Liver (tissue), 8 donors: ENCODE measurements at regions not wholly inside any gene's neighbourhood (a gene's known extent, or its start where the extent isn't known, plus 50 kb on each side); places are given as distances from the start of the nearest gene placed in this dataset.
A peak's percentile ranks its signal among the peaks of the same experiment; 100 is the strongest.

Experiments used
- DNase-seq: peaks from one replicate; pipeline ENCODE4 v3.0.0-alpha.2; 2017; ENCODE audit warnings: low spot score
- H3K27ac ChIP-seq, 2 donors: one replicate each; pipeline ENCODE4 v1.7.0; 2013; ENCODE audit warnings: inconsistent platforms in 2 of 2, low read length in 2 of 2, control low read depth in 1 of 2, low read depth in 1 of 2, mild to moderate bottlenecking in 1 of 2
- H3K27me3 ChIP-seq, 4 donors: one replicate each; pipeline versions ENCODE4 v1.6.1 to v1.7.0; 2013; ENCODE audit warnings: low read length in 3 of 4, inconsistent platforms in 1 of 4, mild to moderate bottlenecking in 1 of 4, moderate library complexity in 1 of 4; ENCODE audit not compliant: control insufficient read depth in 4 of 4, insufficient read depth in 4 of 4
- H3K36me3 ChIP-seq, 4 donors: one replicate each; pipeline versions ENCODE4 v1.6.1 to v1.7.0; 2013; ENCODE audit warnings: low read length in 3 of 4, mild to moderate bottlenecking in 3 of 4, low read depth in 1 of 4, moderate library complexity in 1 of 4; ENCODE audit not compliant: control insufficient read depth in 4 of 4, insufficient read depth in 3 of 4
- H3K4me1 ChIP-seq, 4 donors: one replicate each; pipeline versions ENCODE4 v1.6.1 to v1.7.0; 2013; ENCODE audit warnings: low read length in 3 of 4, mild to moderate bottlenecking in 3 of 4, moderate library complexity in 1 of 4; ENCODE audit not compliant: control insufficient read depth in 4 of 4, insufficient read depth in 4 of 4
- H3K4me3 ChIP-seq, 3 donors: one replicate each; pipeline versions ENCODE4 v1.6.1 to v1.7.0; 2013; ENCODE audit warnings: low read length in 3 of 3, control low read depth in 1 of 3, low read depth in 1 of 3, mild to moderate bottlenecking in 1 of 3
- H3K9ac ChIP-seq, 2 donors: one replicate each; pipeline ENCODE4 v1.7.0; 2013; ENCODE audit warnings: low read length in 2 of 2, mild to moderate bottlenecking in 2 of 2, moderate library complexity in 2 of 2, control low read depth in 1 of 2, low read depth in 1 of 2
- H3K9me3 ChIP-seq, 4 donors: one replicate each; pipeline versions ENCODE4 v1.6.1 to v1.7.0; 2013; ENCODE audit warnings: low read length in 3 of 4; ENCODE audit not compliant: control insufficient read depth in 4 of 4
- ATF3 ChIP-seq: IDR thresholded peaks from 2 replicates; pipeline ENCODE4 v1.6.1; 2016; ENCODE audit warnings: antibody characterized with exemption
- CTCF ChIP-seq: fragments of 150-350 bp; IDR thresholded peaks from 2 replicates; pipeline ENCODE4 v1.5.1; 2017; ENCODE audit warnings: improper control_type of control experiment, low read depth, low read length; ENCODE audit not compliant: missing input control
- EGR1 ChIP-seq, 2 donors: IDR thresholded peaks; 2 replicates each; pipeline ENCODE4 v1.6.1; 2016 to 2018; ENCODE audit warnings: antibody characterized with exemption in 2 of 2, low read depth in 2 of 2
- FOXA1 ChIP-seq: IDR thresholded peaks from 2 replicates; pipeline ENCODE4 v1.6.1; 2016; ENCODE audit warnings: antibody characterized with exemption
- FOXA2 ChIP-seq: IDR thresholded peaks from 2 replicates; pipeline ENCODE4 v1.6.1; 2016; ENCODE audit warnings: antibody characterized with exemption
- GABPA ChIP-seq, 2 donors: IDR thresholded peaks in 1 of 2; conservative IDR thresholded peaks in 1 of 2; 2 replicates each; pipeline ENCODE4 v1.6.1; 2016; ENCODE audit warnings: antibody characterized with exemption in 2 of 2, mild to moderate bottlenecking in 1 of 2, moderate library complexity in 1 of 2
- HNF4A ChIP-seq, 2 donors: conservative IDR thresholded peaks; 2 replicates each; pipeline ENCODE4 v1.6.1; 2016; ENCODE audit warnings: antibody characterized with exemption in 2 of 2, mild to moderate bottlenecking in 2 of 2
- HNF4G ChIP-seq: IDR thresholded peaks from 2 replicates; pipeline ENCODE4 v1.6.1; 2016; ENCODE audit warnings: antibody characterized with exemption
- JUND ChIP-seq, 2 donors: IDR thresholded peaks; 2 replicates each; pipeline ENCODE4 v1.6.1; 2016; ENCODE audit warnings: antibody characterized with exemption in 2 of 2
- NR2F2 ChIP-seq: IDR thresholded peaks from 2 replicates; pipeline ENCODE4 v1.6.1; 2016; ENCODE audit warnings: antibody characterized with exemption
- RAD21 ChIP-seq, 2 donors: IDR thresholded peaks; 2 replicates each; pipeline ENCODE4 v1.6.1; 2016; ENCODE audit warnings: antibody characterized with exemption in 2 of 2, mild to moderate bottlenecking in 2 of 2
- REST ChIP-seq: IDR thresholded peaks from 2 replicates; pipeline ENCODE4 v1.6.1; 2016; ENCODE audit warnings: antibody characterized with exemption, mild to moderate bottlenecking
- RXRA ChIP-seq, 2 donors: IDR thresholded peaks; 2 replicates each; pipeline ENCODE4 v1.6.1; 2017 to 2018; ENCODE audit warnings: antibody characterized with exemption in 2 of 2, mild to moderate bottlenecking in 1 of 2
- SP1 ChIP-seq: IDR thresholded peaks from 2 replicates; pipeline ENCODE4 v1.6.1; 2018; ENCODE audit warnings: antibody characterized with exemption, mild to moderate bottlenecking
- TAF1 ChIP-seq: conservative IDR thresholded peaks from 2 replicates; pipeline ENCODE4 v1.6.1; 2016; ENCODE audit warnings: antibody characterized with exemption, mild to moderate bottlenecking
- YY1 ChIP-seq: IDR thresholded peaks from 2 replicates; pipeline ENCODE4 v1.6.1; 2016; ENCODE audit warnings: antibody characterized with exemption, mild to moderate bottlenecking
- ZBTB33 ChIP-seq: IDR thresholded peaks from 2 replicates; pipeline ENCODE4 v1.6.1; 2016; ENCODE audit warnings: antibody characterized with exemption
- WGBS: extraction: QIAGEN DNeasy Blood & Tissue Kit; methylation state at CpG from one replicate; pipeline ENCODE4 v1.1.7; 2013; 5-methylcytosine and 5-hydroxymethylcytosine counted together
- TF ChIP-seq, protein P1 (sequence below): IDR thresholded peaks from 2 replicates; pipeline ENCODE4 v1.6.1; 2016; ENCODE audit warnings: antibody characterized with exemption
- donor health status: healthy.
- donor health status: healthy.
- donor health status: healthy.
- donor health status: healthy.
- donor health status: healthy.

GRCh38 chr18:70489571-70489970 lies 200.7 kb downstream of the SOCS6 start:
- H3K4me1 ChIP-seq, result peaks cover 0 to 10% (median 3%) of the 10 kb centered on the region in 4 donors
- no peaks in the 10 kb centered on the region for H3K36me3 ChIP-seq
- TF ChIP-seq YY1 (no peak), FOXA2 (no peak), SP1 (no peak), RAD21 (IDR thresholded peaks at IDR 0.05) (no peak), HNF4G (no peak), JUND (IDR thresholded peaks at IDR 0.05) (no peak), ZBTB33 (no peak), ATF3 (no peak), TAF1 (no peak)
- TF ChIP-seq, protein P1, sequence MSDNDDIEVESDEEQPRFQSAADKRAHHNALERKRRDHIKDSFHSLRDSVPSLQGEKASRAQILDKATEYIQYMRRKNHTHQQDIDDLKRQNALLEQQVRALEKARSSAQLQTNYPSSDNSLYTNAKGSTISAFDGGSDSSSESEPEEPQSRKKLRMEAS, result no peak
- peak overlapping the region; percentile 54 to 69 for H3K27ac ChIP-seq
- 53% methylated on average over 4 of the region's 4 CpGs for WGBS
- H3K27me3 ChIP-seq, result no peaks in the 10 kb centered on the region
- H3K9ac ChIP-seq, result peak overlapping the region in 1 of 2 donors; percentile 43
- no peak for DNase-seq
- no peaks in the 10 kb centered on the region for H3K9me3 ChIP-seq
- no peak overlapping the region for H3K4me3 ChIP-seq

GRCh38 chr18:70469916-70470315 lies 181.1 kb downstream of the SOCS6 start:
- H3K36me3 ChIP-seq, result no peaks in the 10 kb centered on the region
- no peak overlapping the region for H3K9ac ChIP-seq
- no peak overlapping the region for H3K4me3 ChIP-seq
- H3K27ac ChIP-seq, result no peak overlapping the region
- WGBS, result 61% methylated on average over 5 of the region's 5 CpGs
- no peak for TF ChIP-seq NR2F2
- TF ChIP-seq HNF4G, result no peak
- TF ChIP-seq REST, result no peak
- TF ChIP-seq CTCF, result no peak
- no peak for TF ChIP-seq FOXA1
- no peak for TF ChIP-seq YY1
- no peak for TF ChIP-seq SP1
- TF ChIP-seq RAD21 (IDR thresholded peaks at IDR 0.05), result no peak
- no peak for TF ChIP-seq RXRA (IDR thresholded peaks at IDR 0.05)
- no peak for TF ChIP-seq EGR1 (IDR thresholded peaks at IDR 0.05; ENCODE audit: low read depth in 2 of 2)
- TF ChIP-seq ZBTB33, result no peak
- no peak for TF ChIP-seq HNF4A (conservative IDR thresholded peaks at IDR 0.05)
- no peak for TF ChIP-seq ATF3
- TF ChIP-seq GABPA (IDR thresholded peaks at IDR 0.05 in 1 of 2, conservative IDR thresholded peaks at IDR 0.05 in 1 of 2), result no peak
- no peak for TF ChIP-seq JUND (IDR thresholded peaks at IDR 0.05)
- TF ChIP-seq TAF1, result no peak
- TF ChIP-seq, protein P1, result no peak
- no peaks in the 10 kb centered on the region for H3K9me3 ChIP-seq
- DNase-seq, result no peak
- H3K27me3 ChIP-seq, result no peaks in the 10 kb centered on the region
- no peaks in the 10 kb centered on the region for H3K4me1 ChIP-seq
